H9 (cell line): ENCODE measurements at regions not wholly inside any gene's neighbourhood (a gene's known extent, or its start where the extent isn't known, plus 50 kb on each side); places are given as distances from the start of the nearest gene placed in this dataset.

Experiments used
- DNase-seq: peaks from one replicate; pipeline ENCODE4 v3.0.0-alpha.2; 2017
- H2AFZ ChIP-seq: one replicate; pipeline ENCODE4 v1.6.1; 2013; ENCODE audit warnings: mild to moderate bottlenecking, low read length, control low read depth, moderate library complexity
- H2AK5ac ChIP-seq: 2 replicates; pipeline ENCODE4 v1.6.1; 2013; ENCODE audit warnings: low read length, control low read depth, mixed read lengths; ENCODE audit not compliant: insufficient read length
- H2BK120ac ChIP-seq: one replicate; pipeline ENCODE4 v1.6.1; 2013; ENCODE audit warnings: low read depth, mild to moderate bottlenecking, low read length, control low read depth, inconsistent platforms; ENCODE audit not compliant: poor library complexity, severe bottlenecking
- H2BK12ac ChIP-seq: 2 replicates; pipeline ENCODE4 v1.6.1; 2013; ENCODE audit warnings: low read length, control low read depth, mixed read lengths, low read depth; ENCODE audit not compliant: insufficient read length
- H2BK15ac ChIP-seq: 2 replicates; pipeline ENCODE4 v1.6.1; 2013; ENCODE audit warnings: low read depth, low read length, control low read depth
- H2BK20ac ChIP-seq: one replicate; pipeline ENCODE4 v1.6.1; 2013; ENCODE audit warnings: low read depth, mild to moderate bottlenecking, low read length, control low read depth, inconsistent platforms; ENCODE audit not compliant: poor library complexity, severe bottlenecking
- H2BK5ac ChIP-seq: 2 replicates; pipeline ENCODE4 v1.6.1; 2013; ENCODE audit warnings: low read length, control low read depth, mixed read lengths; ENCODE audit not compliant: insufficient read length
- H3K14ac ChIP-seq: 2 replicates; pipeline ENCODE4 v1.6.1; 2013; ENCODE audit warnings: low read length, control low read depth; ENCODE audit not compliant: insufficient read depth
- H3K18ac ChIP-seq: 2 replicates; pipeline ENCODE4 v1.6.1; 2013; ENCODE audit warnings: low read depth, mild to moderate bottlenecking, mixed read lengths, low read length, control low read depth; ENCODE audit not compliant: insufficient read length
- H3K23ac ChIP-seq: 2 replicates; pipeline ENCODE4 v1.6.1; 2013; ENCODE audit warnings: low read length, control low read depth, mixed read lengths, low read depth; ENCODE audit not compliant: insufficient read length
- H3K23me2 ChIP-seq: 2 replicates; pipeline ENCODE4 v1.6.1; 2013; ENCODE audit warnings: low read depth, mild to moderate bottlenecking, mixed read lengths, low read length, control low read depth; ENCODE audit not compliant: insufficient read length, poor library complexity, severe bottlenecking
- H3K27ac ChIP-seq: 2 replicates; pipeline ENCODE4 v1.5.1; 2013; ENCODE audit warnings: low read length, control low read depth, mixed read lengths, low read depth; ENCODE audit not compliant: insufficient read length
- H3K27me3 ChIP-seq: 2 replicates; pipeline ENCODE4 v1.6.1; 2013; ENCODE audit warnings: low read length, control low read depth, inconsistent platforms; ENCODE audit not compliant: insufficient read depth
- H3K4ac ChIP-seq: 2 replicates; pipeline ENCODE4 v1.6.1; 2013; ENCODE audit warnings: low read depth, mild to moderate bottlenecking, control low read depth, inconsistent platforms, low read length, moderate library complexity
- H3K4me1 ChIP-seq: 2 replicates; pipeline ENCODE4 v1.6.1; 2013; ENCODE audit warnings: low read length, control low read depth, inconsistent platforms; ENCODE audit not compliant: insufficient read depth
- H3K4me2 ChIP-seq: 2 replicates; pipeline ENCODE4 v1.6.1; 2013; ENCODE audit warnings: low read length, control low read depth, mixed read lengths; ENCODE audit not compliant: insufficient read length, insufficient read depth
- H3K56ac ChIP-seq: 2 replicates; pipeline ENCODE4 v1.6.1; 2013; ENCODE audit warnings: low read depth, mild to moderate bottlenecking, mixed read lengths, low read length, control low read depth; ENCODE audit not compliant: insufficient read length
- H3K79me1 ChIP-seq: 2 replicates; pipeline ENCODE4 v1.6.1; 2013; ENCODE audit warnings: low read depth, mild to moderate bottlenecking, moderate library complexity, low read length, control low read depth, inconsistent platforms; ENCODE audit not compliant: insufficient read depth, poor library complexity, severe bottlenecking
- H3K79me2 ChIP-seq: 2 replicates; pipeline ENCODE4 v1.6.1; 2013; ENCODE audit warnings: low read length, control low read depth, inconsistent platforms; ENCODE audit not compliant: insufficient read depth
- H3K9ac ChIP-seq: 2 replicates; pipeline ENCODE4 v1.6.1; 2013; ENCODE audit warnings: low read length, control low read depth, mixed read lengths; ENCODE audit not compliant: insufficient read length; ENCODE audit errors: extremely low read depth
- H3K9me3 ChIP-seq: one replicate; pipeline ENCODE4 v1.6.1; 2013; ENCODE audit warnings: low read depth, low read length, inconsistent platforms; ENCODE audit not compliant: control insufficient read depth
- H3T11ph ChIP-seq: one replicate; pipeline ENCODE4 v1.6.1; 2013; ENCODE audit warnings: mild to moderate bottlenecking, low read length, control low read depth, inconsistent platforms
- H4K20me1 ChIP-seq: one replicate; pipeline ENCODE4 v1.6.1; 2013; ENCODE audit not compliant: control insufficient read depth, insufficient read length, insufficient read depth
- H4K5ac ChIP-seq: 2 replicates; pipeline ENCODE4 v1.6.1; 2013; ENCODE audit warnings: low read depth, mild to moderate bottlenecking, mixed read lengths, low read length, control low read depth; ENCODE audit not compliant: insufficient read length
- H4K8ac ChIP-seq: replicated peaks from 2 replicates; pipeline ENCODE4 v1.6.1; 2013; ENCODE audit warnings: low read length, control low read depth, mixed read lengths, low read depth; ENCODE audit not compliant: insufficient read length
- H4K91ac ChIP-seq: 2 replicates; pipeline ENCODE4 v1.6.1; 2013; ENCODE audit warnings: low read depth, mild to moderate bottlenecking, moderate library complexity, mixed read lengths, low read length, control low read depth; ENCODE audit not compliant: insufficient read length
- H3K27ac Mint-ChIP-seq, 3 experiments: 2 replicates in 2 of 3; 3 replicates in 1 of 3; pipeline ENCODE4 v1.8.0; 2020 to 2021; ENCODE audit warnings: mixed read lengths in 3 of 3, mild to moderate bottlenecking in 1 of 3, moderate library complexity in 1 of 3
- H3K27me3 Mint-ChIP-seq: 2 replicates; pipeline ENCODE4 v1.8.0; 2021; ENCODE audit warnings: low read depth, mild to moderate bottlenecking, moderate library complexity, mixed read lengths
- H3K36me3 Mint-ChIP-seq, 3 experiments: 2 replicates in 2 of 3; 3 replicates in 1 of 3; pipeline ENCODE4 v1.8.0; 2020 to 2021; ENCODE audit warnings: low read depth in 3 of 3, mixed read lengths in 3 of 3; ENCODE audit not compliant: insufficient read depth in 1 of 3
- H3K4me1 Mint-ChIP-seq, 2 experiments: 2 replicates each; pipeline ENCODE4 v1.8.0; 2020; ENCODE audit warnings: mixed read lengths in 2 of 2
- H3K4me3 Mint-ChIP-seq, 2 experiments: 2 replicates in 1 of 2; 3 replicates in 1 of 2; pipeline ENCODE4 v1.8.0; 2020 to 2021; ENCODE audit warnings: mild to moderate bottlenecking in 2 of 2, mixed read lengths in 2 of 2, moderate library complexity in 1 of 2
- H3K9me3 Mint-ChIP-seq, 2 experiments: 2 replicates in 1 of 2; 3 replicates in 1 of 2; pipeline ENCODE4 v1.8.0; 2020; ENCODE audit warnings: mild to moderate bottlenecking in 2 of 2, mixed read lengths in 2 of 2, moderate library complexity in 1 of 2
- WGBS: extraction: QIAGEN DNeasy Blood & Tissue Kit; methylation state at CpG from one replicate; pipeline ENCODE4 v1.1.7; 2013; ENCODE audit warnings: missing lambda C conversion rate, low lambda C conversion rate, mixed read lengths; ENCODE audit not compliant: insufficient read length; ENCODE audit errors: extremely low coverage; 5-methylcytosine and 5-hydroxymethylcytosine counted together
- TF ChIP-seq, protein P1 (sequence below): fragments of 200-600 bp; sonication (generic); conservative IDR thresholded peaks from 3 replicates; pipeline ENCODE4 v1.8.0; 2021; ENCODE audit warnings: antibody characterized with exemption, mild to moderate bottlenecking

DNA sequence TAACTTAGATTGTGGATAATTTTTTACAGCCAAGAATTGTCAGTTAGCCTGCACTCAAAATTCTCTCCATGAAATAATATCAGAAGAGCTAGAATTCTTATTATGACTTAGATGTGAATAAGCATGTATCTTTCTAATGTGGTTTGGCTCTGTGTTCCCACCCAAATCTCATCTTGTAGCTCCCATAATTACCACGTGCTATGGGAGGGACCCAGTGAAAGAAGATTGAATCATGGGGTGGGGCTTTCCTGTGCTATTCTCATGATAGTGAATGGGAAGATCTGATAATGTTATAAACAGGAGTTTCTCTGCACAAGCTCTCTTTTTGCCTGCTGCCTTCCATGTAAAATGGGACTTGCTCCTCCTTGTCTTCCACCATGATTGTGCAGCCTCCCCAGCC lies 176.8 kb downstream of the MAT2B start:
- H3K36me3 Mint-ChIP-seq = no peaks in the 10 kb centered on the region

More for the DNA sequence above, 176.8 kb downstream of the MAT2B start:
- Histone ChIP-seq H3K9me3 (no peaks in the 10 kb centered on the region), H3K23ac (no peak overlapping the region), H4K8ac (no peak overlapping the region), H2AK5ac (no peak overlapping the region), H2BK120ac (no peak overlapping the region), H3K4me2 (no peak overlapping the region), H3K79me2 (no peaks in the 10 kb centered on the region), H3K27me3 (no peaks in the 10 kb centered on the region), H2BK20ac (no peak overlapping the region), H3K4ac (no peak overlapping the region), H4K5ac (no peak overlapping the region), H3K4me1 (no peaks in the 10 kb centered on the region), H3K9ac (no peak overlapping the region), H3K56ac (no peak overlapping the region), H3K27ac (no peak overlapping the region), H2BK5ac (no peak overlapping the region), H3T11ph (no peak overlapping the region), H3K14ac (no peak overlapping the region), H2BK12ac (no peak overlapping the region), H4K91ac (no peak overlapping the region), H3K23me2 (no peaks in the 10 kb centered on the region), H2AFZ (no peak overlapping the region), H3K79me1 (no peaks in the 10 kb centered on the region), H4K20me1 (no peaks in the 10 kb centered on the region), H3K18ac (no peak overlapping the region), H2BK15ac (no peak overlapping the region)
- Mint-ChIP-seq H3K9me3 (no peaks in the 10 kb centered on the region), H3K27me3 (no peaks in the 10 kb centered on the region), H3K4me1 (peaks cover 0 to 3% of the 10 kb centered on the region in 2 experiments; a peak in 1 of 4 replicates), H3K4me3 (no peak overlapping the region), H3K27ac (no peak overlapping the region)
- TF ChIP-seq, protein P1, sequence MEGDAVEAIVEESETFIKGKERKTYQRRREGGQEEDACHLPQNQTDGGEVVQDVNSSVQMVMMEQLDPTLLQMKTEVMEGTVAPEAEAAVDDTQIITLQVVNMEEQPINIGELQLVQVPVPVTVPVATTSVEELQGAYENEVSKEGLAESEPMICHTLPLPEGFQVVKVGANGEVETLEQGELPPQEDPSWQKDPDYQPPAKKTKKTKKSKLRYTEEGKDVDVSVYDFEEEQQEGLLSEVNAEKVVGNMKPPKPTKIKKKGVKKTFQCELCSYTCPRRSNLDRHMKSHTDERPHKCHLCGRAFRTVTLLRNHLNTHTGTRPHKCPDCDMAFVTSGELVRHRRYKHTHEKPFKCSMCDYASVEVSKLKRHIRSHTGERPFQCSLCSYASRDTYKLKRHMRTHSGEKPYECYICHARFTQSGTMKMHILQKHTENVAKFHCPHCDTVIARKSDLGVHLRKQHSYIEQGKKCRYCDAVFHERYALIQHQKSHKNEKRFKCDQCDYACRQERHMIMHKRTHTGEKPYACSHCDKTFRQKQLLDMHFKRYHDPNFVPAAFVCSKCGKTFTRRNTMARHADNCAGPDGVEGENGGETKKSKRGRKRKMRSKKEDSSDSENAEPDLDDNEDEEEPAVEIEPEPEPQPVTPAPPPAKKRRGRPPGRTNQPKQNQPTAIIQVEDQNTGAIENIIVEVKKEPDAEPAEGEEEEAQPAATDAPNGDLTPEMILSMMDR = no peak
- WGBS = no CpG with 5 or more reads among the region's 1 CpG
- no peak for DNase-seq
